ENCODE measurements at regions not wholly inside any gene's neighbourhood (a gene's known extent, or its start where the extent isn't known, plus 50 kb on each side); places are given as distances from the start of the nearest gene placed in this dataset.

GRCh38 chr10:31656851-31657433, 271.7 kb downstream of the ARHGAP12 start:
- no peak for TF ChIP-seq EZH2 (IDR thresholded peaks at IDR 0.05; ENCODE audit: low read length)
- no peak for TF ChIP-seq CTCF (optimal IDR thresholded peaks at IDR 0.05 in 1 of 3, IDR thresholded peaks at IDR 0.05 in 1 of 3, conservative IDR thresholded peaks at IDR 0.05 in 1 of 3; ENCODE audit: extremely low read depth in 1 of 3, insufficient read depth in 2 of 3, low read length in 3 of 3)
